ENCODE measurements at regions not wholly inside any gene's neighbourhood (a gene's known extent, or its start where the extent isn't known, plus 50 kb on each side); places are given as distances from the start of the nearest gene placed in this dataset.

- no peak for DNase-seq
Observed at GRCh38 chr11:32161293-32161692, 70.4 kb downstream of the RCN1 start.

DNA sequence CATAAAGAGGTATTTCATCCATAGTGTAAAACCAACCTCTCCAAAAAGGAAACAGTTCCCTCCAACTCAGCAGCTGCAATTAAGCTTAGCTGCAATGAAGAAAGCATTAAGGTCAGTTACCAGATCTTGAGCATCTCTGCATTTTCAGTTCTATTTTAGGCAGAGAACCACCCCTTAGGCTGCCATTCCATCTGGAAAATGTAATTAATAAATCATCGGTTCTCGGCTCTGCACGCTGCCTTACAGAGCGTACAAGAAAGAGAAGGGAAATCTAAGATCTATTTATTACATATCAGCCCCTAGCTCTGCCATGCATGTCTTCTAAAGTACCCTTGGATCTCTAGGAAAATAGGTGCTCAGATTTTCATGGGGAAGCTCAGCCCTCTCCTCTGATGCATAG, 71.5 kb downstream of the RCN1 start:
- DNase-seq = no peak

GRCh38 chr11:32162906-32163305, 72.0 kb downstream of the RCN1 start:
- DNase-seq = no peak

GRCh38 chr11:32163557-32163956, 72.7 kb downstream of the RCN1 start:
- DNase-seq = no peak

DNA sequence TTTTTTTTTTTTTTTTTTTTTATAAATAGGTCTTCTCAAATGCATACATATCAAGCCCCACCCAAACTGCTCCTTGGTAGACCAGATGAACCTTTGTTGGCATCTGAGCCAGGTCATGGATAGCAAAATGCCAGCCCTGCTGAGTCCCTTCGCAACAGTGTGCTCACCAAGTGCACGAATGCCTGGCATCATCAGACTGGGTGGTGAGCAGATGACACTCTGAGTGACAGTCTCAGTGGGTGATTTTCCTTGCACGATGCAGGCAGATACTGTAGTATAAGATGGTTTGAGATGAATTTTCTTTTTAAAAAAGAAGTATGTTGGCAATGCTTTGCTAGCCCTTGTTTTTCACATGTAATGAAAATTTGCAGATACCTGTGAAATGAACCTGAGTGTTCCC, 74.0 kb downstream of the RCN1 start:
- no peak for DNase-seq

GRCh38 chr11:32168924-32169323, 78.0 kb downstream of the RCN1 start:
- no peak for DNase-seq

DNA sequence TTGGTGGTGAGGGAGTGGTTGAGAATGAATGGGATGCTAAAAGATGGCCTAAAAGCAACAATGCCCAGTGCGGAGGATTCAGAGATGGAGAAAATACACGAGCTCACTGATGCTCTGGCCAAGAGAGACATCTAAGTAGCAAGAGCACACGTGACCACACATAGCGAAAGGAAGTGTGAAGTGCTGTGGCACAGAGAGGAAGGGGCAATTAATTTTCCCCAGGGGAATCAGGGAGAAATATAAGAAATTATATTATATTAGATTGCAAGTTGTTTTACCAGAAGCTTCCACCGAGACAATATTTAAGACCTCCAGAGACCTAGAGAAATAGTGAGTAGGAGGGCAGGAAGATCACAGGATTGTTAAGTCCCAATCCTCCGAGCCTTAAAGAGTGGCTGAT, 80.6 kb downstream of the RCN1 start:
- DNase-seq = no peak

DNA sequence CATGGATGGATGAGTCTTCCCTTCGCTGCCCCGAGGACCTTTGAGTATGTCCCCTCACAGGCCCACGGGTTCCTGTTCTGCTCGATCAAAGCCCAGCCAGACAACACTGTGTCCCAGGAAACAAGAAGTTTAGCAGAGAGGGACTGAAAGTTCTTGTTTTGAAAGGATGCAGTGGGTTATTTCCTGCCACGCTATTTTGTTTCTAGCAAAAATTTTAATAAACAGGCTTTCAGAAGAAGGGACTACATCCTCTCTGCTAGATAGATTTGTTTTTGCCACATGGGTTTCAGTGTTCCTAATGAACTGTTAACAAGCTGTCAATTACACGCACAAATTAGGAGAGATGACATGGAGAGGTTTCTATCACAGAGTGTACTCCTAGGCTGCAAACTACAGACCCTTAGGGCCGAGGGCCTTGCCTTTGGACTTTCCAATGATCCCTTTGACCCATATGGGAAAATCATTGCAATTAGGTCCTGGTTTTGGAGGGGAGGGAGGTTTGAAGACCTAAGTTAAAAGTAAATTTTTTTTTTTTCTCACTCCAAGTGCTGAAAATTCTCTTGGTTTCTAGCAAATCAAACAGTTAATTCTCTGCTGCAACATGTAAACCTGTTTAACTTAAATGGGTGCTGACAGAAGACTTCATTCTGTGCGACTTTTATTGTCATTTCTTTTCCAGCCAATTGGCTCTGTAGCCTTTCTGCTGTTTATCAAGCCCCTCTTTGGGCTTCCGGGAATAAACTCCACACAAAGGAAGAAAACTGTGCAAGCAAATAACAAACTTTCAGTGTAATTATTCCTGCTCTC, 81.4 kb downstream of the RCN1 start:
- DNase-seq = no peak

DNA sequence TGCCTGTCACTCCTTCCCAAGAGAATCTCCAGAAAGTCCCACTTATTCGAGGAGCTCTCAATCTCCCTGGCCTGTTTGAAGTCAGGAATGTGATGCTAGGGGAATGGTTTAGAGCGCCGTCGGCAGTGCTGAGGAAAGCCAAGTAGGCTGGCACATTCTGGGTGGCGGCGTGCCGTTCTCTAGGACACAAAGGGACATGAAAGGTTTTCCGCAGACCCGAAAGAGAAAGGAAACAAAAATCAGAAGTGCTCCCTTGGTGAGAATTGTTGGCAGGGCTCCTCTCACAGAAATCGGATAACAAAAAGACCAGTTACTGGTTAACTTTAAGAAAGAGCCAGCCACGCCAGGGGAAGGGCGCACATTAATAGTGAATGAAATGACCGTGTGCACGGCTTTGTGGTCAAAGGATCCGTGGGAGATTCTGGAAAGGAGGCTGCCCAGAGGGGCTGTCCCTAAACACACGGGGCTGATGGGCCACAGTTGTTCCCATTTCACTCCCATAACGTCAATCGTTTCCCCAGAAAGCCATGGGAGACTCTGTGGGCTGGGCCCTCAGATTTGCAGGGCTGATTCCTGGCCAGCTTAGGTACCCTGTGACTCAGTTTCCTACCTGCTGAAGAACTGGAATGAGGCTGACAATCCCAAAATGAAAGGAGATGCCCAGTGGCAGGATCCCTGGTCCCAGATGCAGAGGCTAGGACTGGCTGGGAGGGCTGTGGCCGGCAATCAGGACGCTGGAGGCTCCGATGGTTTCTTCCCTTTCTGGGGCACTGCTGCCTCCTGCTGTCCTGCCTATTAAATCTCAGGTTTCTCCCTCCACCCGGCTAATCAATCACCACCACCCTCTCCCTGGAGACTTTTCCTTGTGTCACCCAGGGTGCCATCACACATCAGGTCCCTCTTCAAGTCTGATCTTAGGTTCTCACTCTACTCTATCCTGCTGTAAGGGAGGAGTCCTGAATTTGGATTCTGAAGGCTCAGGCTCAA, 82.3 kb downstream of the RCN1 start:
- DNase-seq = no peak

DNA sequence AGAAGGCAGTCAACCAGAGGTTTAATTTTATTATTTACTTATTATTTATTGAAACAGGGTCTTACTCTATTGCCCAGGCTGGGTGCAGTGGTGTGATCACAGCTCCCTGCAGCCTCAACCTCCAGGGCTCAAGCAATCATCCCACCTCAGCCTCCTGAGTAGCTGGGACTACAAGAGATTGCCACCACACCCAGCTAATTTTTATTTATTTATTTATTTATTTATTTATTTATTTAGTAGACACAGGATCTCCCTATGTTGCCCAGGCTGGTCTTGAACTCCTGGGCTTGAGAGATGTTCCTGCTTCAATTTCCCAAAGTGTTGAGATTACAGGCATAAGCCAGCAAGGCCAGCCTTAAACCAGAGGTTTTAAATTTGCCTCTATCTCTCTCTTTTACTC, 83.1 kb downstream of the RCN1 start:
- no peak for DNase-seq

DNA sequence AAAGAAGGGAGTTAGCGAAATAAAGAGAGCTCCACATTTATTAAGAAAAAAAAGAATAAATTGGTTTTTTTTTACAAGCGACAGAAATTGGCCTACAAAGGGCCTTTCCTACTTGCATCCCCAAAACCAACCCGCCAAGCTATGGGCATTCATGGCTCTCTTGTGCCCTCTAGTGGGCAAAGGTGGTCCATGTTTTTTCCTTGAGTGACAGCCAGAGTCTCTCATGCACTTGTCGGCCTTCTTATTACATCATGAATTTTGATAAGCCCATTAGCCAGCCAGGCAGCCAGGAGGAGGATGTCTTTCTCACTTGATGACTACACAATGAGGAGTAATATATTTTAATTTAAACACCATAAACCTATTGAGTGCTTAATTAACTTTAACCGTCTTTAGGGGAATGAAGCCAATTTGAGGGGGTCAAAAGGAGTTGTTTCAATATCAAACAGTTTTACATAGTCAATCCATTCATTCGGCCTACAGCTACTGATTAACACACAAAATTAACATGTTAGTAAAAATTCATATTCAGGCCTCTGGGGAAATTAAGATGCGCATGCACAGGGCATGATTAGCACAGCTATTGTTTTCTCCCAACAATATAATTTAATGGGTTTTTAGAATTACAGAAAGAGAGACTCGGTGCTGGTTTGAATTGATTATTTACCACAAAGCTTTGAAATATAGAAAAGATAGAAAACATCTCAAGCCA, 85.5 kb downstream of the RCN1 start:
- DNase-seq = peak; percentile 33

GRCh38 chr11:32178692-32179091, 87.8 kb downstream of the RCN1 start:
- no peak for DNase-seq

DNA sequence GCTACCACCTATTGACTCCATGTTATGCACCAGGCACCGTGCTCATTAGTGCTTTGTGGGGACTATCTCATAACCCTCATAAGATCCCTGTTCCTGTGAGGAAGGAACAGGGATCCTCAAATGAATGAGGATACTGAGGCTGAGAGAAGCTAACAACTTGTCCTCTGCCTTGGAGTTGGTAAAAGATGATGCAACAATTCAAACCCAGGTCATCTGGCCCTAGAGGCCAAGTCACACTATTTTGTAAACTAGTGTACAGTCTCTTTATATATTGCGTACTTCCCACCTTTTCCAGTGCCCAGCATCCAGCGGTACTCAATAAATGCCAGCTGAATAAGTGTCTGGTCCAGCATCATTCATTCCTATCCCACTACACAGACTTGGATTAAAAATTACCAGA, 92.6 kb downstream of the RCN1 start:
- DNase-seq = no peak

- DNase-seq = no peak
Observed at GRCh38 chr11:32184041-32184722, 93.3 kb downstream of the RCN1 start.

- DNase-seq = no peak
Observed at GRCh38 chr11:32184723-32185376, 94.0 kb downstream of the RCN1 start.

GRCh38 chr11:32186118-32186517, 95.2 kb downstream of the RCN1 start:
- no peak for DNase-seq

- no peak for DNase-seq
Observed at GRCh38 chr11:32187111-32187510, 96.2 kb downstream of the RCN1 start.

DNA sequence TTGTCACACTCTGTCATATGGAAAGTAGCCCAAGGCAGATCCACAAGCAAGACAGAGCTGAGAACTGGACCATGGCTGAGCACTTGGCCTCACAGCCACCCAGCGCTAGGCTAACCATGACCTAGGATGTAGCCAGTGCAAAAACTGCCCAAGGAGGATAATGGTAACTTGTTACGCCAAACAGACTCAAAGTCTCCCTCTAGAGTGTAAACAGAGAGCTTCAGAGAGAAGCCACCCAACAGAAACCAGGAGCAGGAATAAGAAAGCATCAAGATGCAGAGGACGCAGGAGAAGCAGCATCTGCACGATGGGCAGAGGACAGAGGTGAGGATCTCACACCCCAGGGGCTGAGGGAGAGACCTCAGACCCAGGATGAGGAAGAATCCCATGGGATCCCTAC, 97.9 kb downstream of the RCN1 start:
- DNase-seq = no peak

DNA sequence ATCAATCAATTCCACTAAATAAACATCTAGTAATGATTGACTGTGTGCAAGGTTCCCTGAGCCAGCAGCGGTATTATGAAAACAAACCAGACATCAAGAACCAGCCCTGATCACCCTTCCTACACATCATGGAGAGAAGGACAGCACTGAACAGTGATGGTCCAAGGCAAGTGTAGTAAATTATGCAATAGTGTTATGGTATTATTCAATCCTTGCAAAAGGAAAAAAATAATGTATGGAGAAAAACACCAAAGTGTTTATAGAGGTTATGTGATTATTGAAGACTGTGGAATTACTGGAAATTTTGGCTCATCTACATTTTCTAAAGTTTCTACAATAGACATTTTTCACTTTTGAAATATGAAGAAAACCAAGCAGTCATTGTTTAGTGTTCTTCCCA, 105.3 kb downstream of the RCN1 start:
- DNase-seq = no peak

GRCh38 chr11:32198053-32198452, 107.2 kb downstream of the RCN1 start:
- no peak for DNase-seq

DNA sequence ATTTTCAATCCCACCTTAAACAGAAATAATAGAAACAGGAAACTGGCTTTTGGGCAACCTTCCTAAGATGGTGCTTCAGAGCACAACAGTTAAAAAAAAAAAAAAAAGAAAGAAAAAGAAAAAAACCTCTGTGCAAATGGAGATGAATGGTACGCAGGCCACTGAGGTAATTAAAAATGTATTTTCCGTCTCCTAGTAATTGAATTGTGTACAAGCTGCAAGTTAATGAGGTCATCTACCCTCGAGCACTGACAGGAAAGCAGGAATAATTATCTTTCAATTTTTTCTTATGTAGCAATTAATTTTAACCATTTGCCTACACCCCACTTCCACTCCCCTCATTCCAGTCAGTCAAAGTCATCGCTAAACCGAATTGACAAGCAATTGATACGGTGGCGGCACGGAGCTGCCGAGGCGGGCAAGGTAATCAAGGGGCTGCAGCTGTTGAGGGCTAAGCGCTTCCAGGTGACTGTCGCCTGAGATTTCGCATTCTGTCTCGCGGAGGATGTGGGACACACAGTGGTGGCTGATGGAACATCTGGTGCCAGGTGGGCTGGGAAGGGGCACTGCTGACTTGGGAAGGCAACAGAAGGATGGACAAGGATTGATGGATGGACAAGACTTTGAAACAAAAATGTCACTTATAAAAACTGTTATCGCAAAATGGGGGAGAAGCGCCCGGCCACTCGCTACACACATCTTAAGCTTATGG, 109.4 kb downstream of the RCN1 start:
- DNase-seq = no peak

- no peak for DNase-seq
Observed at GRCh38 chr11:32204751-32205150, 113.9 kb downstream of the RCN1 start.
